GM23338 (cell line): ENCODE measurements at regions not wholly inside any gene's neighbourhood (a gene's known extent, or its start where the extent isn't known, plus 50 kb on each side); places are given as distances from the start of the nearest gene placed in this dataset.

ENCODE experiments used
- TF ChIP-seq, protein P1 (sequence below), 2 experiments: fragments of 200-600 bp in 1 of 2; sonication (generic) in 1 of 2; conservative IDR thresholded peaks; 2 replicates each; pipeline versions ENCODE4 v1.5.1 to v1.6.1; 2016 to 2017; ENCODE audit warnings: antibody characterized with exemption in 2 of 2, low read depth in 2 of 2, mild to moderate bottlenecking in 2 of 2, moderate library complexity in 1 of 2
- TF ChIP-seq, protein P2 (sequence below): IDR thresholded peaks from one replicate; pipeline ENCODE4 v1.6.1; 2018; ENCODE audit warnings: antibody characterized with exemption; ENCODE audit not compliant: unreplicated experiment

DNA sequence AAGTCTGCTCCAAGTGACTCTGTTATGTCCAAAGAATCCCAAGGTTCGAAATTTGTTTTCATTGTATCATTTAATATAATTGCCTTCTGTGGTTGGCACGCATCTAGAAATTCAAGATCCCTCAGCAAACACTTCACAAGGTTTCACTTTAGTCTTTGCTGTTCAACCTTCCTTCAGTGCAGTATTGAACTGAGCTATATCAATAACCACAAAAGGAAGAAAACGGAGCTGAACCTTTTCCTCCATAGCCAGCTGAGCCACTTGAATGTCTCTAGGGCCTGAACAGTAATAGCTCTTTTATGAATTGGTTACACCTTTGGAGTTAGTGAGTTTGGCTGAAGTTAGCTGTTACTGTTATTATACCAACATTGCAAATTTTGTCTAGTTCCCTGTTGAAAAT lies 357.7 kb upstream of the HNRNPA3 start:
- TF ChIP-seq, protein P1, sequence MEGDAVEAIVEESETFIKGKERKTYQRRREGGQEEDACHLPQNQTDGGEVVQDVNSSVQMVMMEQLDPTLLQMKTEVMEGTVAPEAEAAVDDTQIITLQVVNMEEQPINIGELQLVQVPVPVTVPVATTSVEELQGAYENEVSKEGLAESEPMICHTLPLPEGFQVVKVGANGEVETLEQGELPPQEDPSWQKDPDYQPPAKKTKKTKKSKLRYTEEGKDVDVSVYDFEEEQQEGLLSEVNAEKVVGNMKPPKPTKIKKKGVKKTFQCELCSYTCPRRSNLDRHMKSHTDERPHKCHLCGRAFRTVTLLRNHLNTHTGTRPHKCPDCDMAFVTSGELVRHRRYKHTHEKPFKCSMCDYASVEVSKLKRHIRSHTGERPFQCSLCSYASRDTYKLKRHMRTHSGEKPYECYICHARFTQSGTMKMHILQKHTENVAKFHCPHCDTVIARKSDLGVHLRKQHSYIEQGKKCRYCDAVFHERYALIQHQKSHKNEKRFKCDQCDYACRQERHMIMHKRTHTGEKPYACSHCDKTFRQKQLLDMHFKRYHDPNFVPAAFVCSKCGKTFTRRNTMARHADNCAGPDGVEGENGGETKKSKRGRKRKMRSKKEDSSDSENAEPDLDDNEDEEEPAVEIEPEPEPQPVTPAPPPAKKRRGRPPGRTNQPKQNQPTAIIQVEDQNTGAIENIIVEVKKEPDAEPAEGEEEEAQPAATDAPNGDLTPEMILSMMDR (conservative IDR thresholded peaks at IDR 0.05; ENCODE audit: low read depth in 2 of 2) = no peak
- TF ChIP-seq, protein P2, sequence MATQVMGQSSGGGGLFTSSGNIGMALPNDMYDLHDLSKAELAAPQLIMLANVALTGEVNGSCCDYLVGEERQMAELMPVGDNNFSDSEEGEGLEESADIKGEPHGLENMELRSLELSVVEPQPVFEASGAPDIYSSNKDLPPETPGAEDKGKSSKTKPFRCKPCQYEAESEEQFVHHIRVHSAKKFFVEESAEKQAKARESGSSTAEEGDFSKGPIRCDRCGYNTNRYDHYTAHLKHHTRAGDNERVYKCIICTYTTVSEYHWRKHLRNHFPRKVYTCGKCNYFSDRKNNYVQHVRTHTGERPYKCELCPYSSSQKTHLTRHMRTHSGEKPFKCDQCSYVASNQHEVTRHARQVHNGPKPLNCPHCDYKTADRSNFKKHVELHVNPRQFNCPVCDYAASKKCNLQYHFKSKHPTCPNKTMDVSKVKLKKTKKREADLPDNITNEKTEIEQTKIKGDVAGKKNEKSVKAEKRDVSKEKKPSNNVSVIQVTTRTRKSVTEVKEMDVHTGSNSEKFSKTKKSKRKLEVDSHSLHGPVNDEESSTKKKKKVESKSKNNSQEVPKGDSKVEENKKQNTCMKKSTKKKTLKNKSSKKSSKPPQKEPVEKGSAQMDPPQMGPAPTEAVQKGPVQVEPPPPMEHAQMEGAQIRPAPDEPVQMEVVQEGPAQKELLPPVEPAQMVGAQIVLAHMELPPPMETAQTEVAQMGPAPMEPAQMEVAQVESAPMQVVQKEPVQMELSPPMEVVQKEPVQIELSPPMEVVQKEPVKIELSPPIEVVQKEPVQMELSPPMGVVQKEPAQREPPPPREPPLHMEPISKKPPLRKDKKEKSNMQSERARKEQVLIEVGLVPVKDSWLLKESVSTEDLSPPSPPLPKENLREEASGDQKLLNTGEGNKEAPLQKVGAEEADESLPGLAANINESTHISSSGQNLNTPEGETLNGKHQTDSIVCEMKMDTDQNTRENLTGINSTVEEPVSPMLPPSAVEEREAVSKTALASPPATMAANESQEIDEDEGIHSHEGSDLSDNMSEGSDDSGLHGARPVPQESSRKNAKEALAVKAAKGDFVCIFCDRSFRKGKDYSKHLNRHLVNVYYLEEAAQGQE = no peak
